ENCODE measurements at regions not wholly inside any gene's neighbourhood (a gene's known extent, or its start where the extent isn't known, plus 50 kb on each side); places are given as distances from the start of the nearest gene placed in this dataset.

DNA sequence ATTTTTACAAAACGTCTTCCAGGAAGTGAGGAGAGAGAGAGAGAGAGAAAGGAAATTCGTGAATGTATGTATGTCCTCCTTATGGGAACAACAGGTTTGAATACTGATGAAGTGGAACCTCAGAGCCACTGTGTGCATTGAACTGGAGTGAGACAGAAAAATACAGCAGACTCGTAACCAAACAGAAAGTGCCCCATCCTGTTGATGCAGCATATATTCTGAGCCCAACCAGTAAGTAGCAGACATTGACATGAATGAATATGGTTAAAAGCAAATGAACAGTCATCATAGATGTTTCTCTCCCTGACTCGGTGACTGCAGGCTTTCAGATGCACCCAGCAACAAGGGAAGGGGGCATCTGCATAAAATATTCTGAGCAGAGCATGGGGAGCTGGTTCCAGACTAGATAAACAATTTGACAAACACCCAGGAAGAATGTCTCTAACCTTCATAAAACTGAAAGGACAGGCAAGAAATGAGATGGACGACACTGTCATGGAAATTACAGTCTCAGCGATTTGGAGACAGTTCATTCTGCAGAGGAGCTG is 471.0 kb upstream of the PBX1 start:
- Histone ChIP-seq H3K4me1 (ENCODE audit: control insufficient read depth, insufficient read depth, low read length) (no peaks in the 10 kb centered on the region), H3K27ac (ENCODE audit: extremely low read depth, low read depth, low read length) (no peak overlapping the region), H3K4me3 (ENCODE audit: low read depth, low read length) (no peak overlapping the region), H3K9me3 (ENCODE audit: control insufficient read depth, insufficient read depth, low read depth, low read length) (no peaks in the 10 kb centered on the region), H3K36me3 (ENCODE audit: control insufficient read depth in 2 of 2, insufficient read depth in 1 of 2, low read length in 2 of 2) (no peaks in the 10 kb centered on the region)
- ChIA-PET POLR2A (no interaction called here), CTCF (no interaction called here)
- TF ChIP-seq ZNF112 (tag by site-specific recombination; IDR thresholded peaks at IDR 0.05) (no peak), ZNF791 (tag by site-specific recombination; IDR thresholded peaks at IDR 0.05) (no peak), ZFP3 (tag by site-specific recombination; IDR thresholded peaks at IDR 0.05; ENCODE audit: low read depth) (no peak), ZNF138 (tag by site-specific recombination; IDR thresholded peaks at IDR 0.05; ENCODE audit: borderline replicate concordance) (no peak), REPIN1 (tag by site-specific recombination; IDR thresholded peaks at IDR 0.05; ENCODE audit: low read depth) (no peak), ZEB2 (tag by site-specific recombination; IDR thresholded peaks at IDR 0.05) (no peak), WT1 (tag by site-specific recombination; IDR thresholded peaks at IDR 0.05) (no peak), ZNF155 (tag by site-specific recombination; IDR thresholded peaks at IDR 0.05) (no peak), SETDB1 (IDR thresholded peaks at IDR 0.05; ENCODE audit: insufficient read length, low read length) (no peak), YY2 (tag by site-specific recombination; IDR thresholded peaks at IDR 0.05) (no peak), ZNF19 (tag by site-specific recombination; IDR thresholded peaks at IDR 0.05; ENCODE audit: low read depth) (no peak), HOXD13 (CRISPR knock-in tag; IDR thresholded peaks at IDR 0.05; ENCODE audit: borderline replicate concordance) (no peak), ZNF623 (tag by site-specific recombination; IDR thresholded peaks at IDR 0.05) (no peak), ZNF837 (tag by site-specific recombination; IDR thresholded peaks at IDR 0.05) (no peak)
- TF ChIP-seq, protein P1, sequence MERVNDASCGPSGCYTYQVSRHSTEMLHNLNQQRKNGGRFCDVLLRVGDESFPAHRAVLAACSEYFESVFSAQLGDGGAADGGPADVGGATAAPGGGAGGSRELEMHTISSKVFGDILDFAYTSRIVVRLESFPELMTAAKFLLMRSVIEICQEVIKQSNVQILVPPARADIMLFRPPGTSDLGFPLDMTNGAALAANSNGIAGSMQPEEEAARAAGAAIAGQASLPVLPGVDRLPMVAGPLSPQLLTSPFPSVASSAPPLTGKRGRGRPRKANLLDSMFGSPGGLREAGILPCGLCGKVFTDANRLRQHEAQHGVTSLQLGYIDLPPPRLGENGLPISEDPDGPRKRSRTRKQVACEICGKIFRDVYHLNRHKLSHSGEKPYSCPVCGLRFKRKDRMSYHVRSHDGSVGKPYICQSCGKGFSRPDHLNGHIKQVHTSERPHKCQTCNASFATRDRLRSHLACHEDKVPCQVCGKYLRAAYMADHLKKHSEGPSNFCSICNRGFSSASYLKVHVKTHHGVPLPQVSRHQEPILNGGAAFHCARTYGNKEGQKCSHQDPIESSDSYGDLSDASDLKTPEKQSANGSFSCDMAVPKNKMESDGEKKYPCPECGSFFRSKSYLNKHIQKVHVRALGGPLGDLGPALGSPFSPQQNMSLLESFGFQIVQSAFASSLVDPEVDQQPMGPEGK (tag by site-specific recombination; IDR thresholded peaks at IDR 0.05), result no peak
- TF ChIP-seq, protein P2, sequence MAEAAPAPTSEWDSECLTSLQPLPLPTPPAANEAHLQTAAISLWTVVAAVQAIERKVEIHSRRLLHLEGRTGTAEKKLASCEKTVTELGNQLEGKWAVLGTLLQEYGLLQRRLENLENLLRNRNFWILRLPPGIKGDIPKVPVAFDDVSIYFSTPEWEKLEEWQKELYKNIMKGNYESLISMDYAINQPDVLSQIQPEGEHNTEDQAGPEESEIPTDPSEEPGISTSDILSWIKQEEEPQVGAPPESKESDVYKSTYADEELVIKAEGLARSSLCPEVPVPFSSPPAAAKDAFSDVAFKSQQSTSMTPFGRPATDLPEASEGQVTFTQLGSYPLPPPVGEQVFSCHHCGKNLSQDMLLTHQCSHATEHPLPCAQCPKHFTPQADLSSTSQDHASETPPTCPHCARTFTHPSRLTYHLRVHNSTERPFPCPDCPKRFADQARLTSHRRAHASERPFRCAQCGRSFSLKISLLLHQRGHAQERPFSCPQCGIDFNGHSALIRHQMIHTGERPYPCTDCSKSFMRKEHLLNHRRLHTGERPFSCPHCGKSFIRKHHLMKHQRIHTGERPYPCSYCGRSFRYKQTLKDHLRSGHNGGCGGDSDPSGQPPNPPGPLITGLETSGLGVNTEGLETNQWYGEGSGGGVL (tag by site-specific recombination; IDR thresholded peaks at IDR 0.05), result no peak
- TF ChIP-seq, protein P3, sequence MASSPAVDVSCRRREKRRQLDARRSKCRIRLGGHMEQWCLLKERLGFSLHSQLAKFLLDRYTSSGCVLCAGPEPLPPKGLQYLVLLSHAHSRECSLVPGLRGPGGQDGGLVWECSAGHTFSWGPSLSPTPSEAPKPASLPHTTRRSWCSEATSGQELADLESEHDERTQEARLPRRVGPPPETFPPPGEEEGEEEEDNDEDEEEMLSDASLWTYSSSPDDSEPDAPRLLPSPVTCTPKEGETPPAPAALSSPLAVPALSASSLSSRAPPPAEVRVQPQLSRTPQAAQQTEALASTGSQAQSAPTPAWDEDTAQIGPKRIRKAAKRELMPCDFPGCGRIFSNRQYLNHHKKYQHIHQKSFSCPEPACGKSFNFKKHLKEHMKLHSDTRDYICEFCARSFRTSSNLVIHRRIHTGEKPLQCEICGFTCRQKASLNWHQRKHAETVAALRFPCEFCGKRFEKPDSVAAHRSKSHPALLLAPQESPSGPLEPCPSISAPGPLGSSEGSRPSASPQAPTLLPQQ (tag by site-specific recombination; IDR thresholded peaks at IDR 0.05), result no peak
- TF ChIP-seq, protein P4, sequence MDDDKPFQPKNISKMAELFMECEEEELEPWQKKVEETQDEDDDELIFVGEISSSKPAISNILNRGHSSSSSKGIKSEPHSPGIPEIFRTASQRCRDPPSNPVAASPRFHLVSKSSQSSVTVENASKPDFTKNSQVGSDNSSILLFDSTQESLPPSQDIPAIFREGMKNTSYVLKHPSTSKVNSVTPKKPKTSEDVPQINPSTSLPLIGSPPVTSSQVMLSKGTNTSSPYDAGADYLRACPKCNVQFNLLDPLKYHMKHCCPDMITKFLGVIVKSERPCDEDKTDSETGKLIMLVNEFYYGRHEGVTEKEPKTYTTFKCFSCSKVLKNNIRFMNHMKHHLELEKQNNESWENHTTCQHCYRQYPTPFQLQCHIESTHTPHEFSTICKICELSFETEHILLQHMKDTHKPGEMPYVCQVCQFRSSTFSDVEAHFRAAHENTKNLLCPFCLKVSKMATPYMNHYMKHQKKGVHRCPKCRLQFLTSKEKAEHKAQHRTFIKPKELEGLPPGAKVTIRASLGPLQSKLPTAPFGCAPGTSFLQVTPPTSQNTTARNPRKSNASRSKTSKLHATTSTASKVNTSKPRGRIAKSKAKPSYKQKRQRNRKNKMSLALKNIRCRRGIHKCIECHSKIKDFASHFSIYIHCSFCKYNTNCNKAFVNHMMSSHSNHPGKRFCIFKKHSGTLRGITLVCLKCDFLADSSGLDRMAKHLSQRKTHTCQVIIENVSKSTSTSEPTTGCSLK (tag by site-specific recombination; IDR thresholded peaks at IDR 0.05), result no peak

Data from HEK293 (cell line).